ENCODE measurements at regions not wholly inside any gene's neighbourhood (a gene's known extent, or its start where the extent isn't known, plus 50 kb on each side); places are given as distances from the start of the nearest gene placed in this dataset.

- H2AFZ ChIP-seq (replicated peaks; ENCODE audit: low read length, poor library complexity) = no peak overlapping the region
- H3K23ac ChIP-seq (ENCODE audit: low read depth, low read length) = no peak overlapping the region
- H4K5ac ChIP-seq (ENCODE audit: low read depth, low read length) = no peak overlapping the region
- H4K91ac ChIP-seq (ENCODE audit: insufficient read depth, low read depth, low read length) = no peak overlapping the region
- no peak overlapping the region for H3K9ac ChIP-seq (ENCODE audit: low read depth, low read length)
- H3K18ac ChIP-seq (ENCODE audit: low read depth, low read length) = no peak overlapping the region
- no TSS peak for BruUV-seq (replicated peaks)
- CTCF ChIA-PET = no interaction called here
- no peak overlapping the region for H2BK120ac ChIP-seq (ENCODE audit: low read depth, low read length)
- no peaks in the 10 kb centered on the region for H3K9me1 ChIP-seq (ENCODE audit: insufficient read depth, low read length)
- H3K9me3 ChIP-seq (ENCODE audit: control insufficient read depth, insufficient read depth, low read length) = peaks cover under 1% of the 10 kb centered on the region; the same call in 1 of the 2 replicates
- dilution Hi-C loops (cut with HindIII; ENCODE audit: low sequenced_read_pairs, unreplicated experiment) = no loop called here
- no peak overlapping the region for H2BK15ac ChIP-seq (ENCODE audit: low read depth, low read length)
- no peak overlapping the region for H4K8ac ChIP-seq (ENCODE audit: low read depth in 2 of 2, low read length in 2 of 2)
- no peak for TF ChIP-seq RAD21 (IDR thresholded peaks at IDR 0.05; ENCODE audit: low read length)
- H2AK9ac ChIP-seq (replicated peaks; ENCODE audit: low read depth, low read length, poor library complexity) = no peak overlapping the region
- H3K27me3 ChIP-seq (ENCODE audit: control insufficient read depth, insufficient read depth, low read length) = no peaks in the 10 kb centered on the region
- DNase-seq = no peak
- H3K4me1 ChIP-seq (ENCODE audit: control insufficient read depth, insufficient read depth, low read length) = peaks cover 4% of the 10 kb centered on the region; the same call in 1 of the 2 replicates
- H2BK5ac ChIP-seq (ENCODE audit: low read depth, low read length, poor library complexity, severe bottlenecking) = no peak overlapping the region
- H2BK20ac ChIP-seq (ENCODE audit: low read depth, low read length) = no peak overlapping the region
- in situ Hi-C loops (cut with MboI; ENCODE audit: low sequenced_read_pairs) = no loop called here
- no peaks in the 10 kb centered on the region for H3K79me1 ChIP-seq (ENCODE audit: low read depth in 1 of 2, low read length in 2 of 2)
- no peak overlapping the region for H3K4ac ChIP-seq (ENCODE audit: low read depth, low read length)
- intact Hi-C loops (cut with micrococcal nuclease) = no loop called here
- no peaks in the 10 kb centered on the region for H4K20me1 ChIP-seq (ENCODE audit: insufficient read depth, low read length)
- H3K4me2 ChIP-seq (ENCODE audit: low read depth, low read length) = no peak overlapping the region
- no peak overlapping the region for H3K56ac ChIP-seq (ENCODE audit: extremely low read depth, insufficient read depth, low read length)
- no peak overlapping the region for H3K4me3 ChIP-seq (ENCODE audit: insufficient read depth, low read depth, low read length)
- H3K27ac ChIP-seq (ENCODE audit: insufficient read depth, low read length) = no peak overlapping the region
- POLR2A ChIA-PET (ENCODE audit: unreplicated experiment) = no interaction called here
- ATAC-seq (ENCODE audit: low read depth) = no peak
- H3K36me3 ChIP-seq (ENCODE audit: control insufficient read depth, insufficient read depth, low read length) = no peaks in the 10 kb centered on the region
- no peak overlapping the region for H2AK5ac ChIP-seq (ENCODE audit: low read depth, low read length)
- H3K14ac ChIP-seq (replicated peaks; ENCODE audit: low read depth, low read length) = no peak overlapping the region
Observed at GRCh38 chr9:17025281-17025680, 109.6 kb upstream of the CNTLN start.

Data from IMR-90 (cell line).